IMR-90 (cell line): ENCODE measurements at regions not wholly inside any gene's neighbourhood (a gene's known extent, or its start where the extent isn't known, plus 50 kb on each side); places are given as distances from the start of the nearest gene placed in this dataset.

Source experiments
- ATAC-seq: fragments of 200-7000 bp; cut with Tn5 transposase; 2 replicates; pipeline ENCODE4 v1.9.1; 2020; ENCODE audit warnings: low read depth, mild to moderate bottlenecking, moderate library complexity
- BruUV-seq: library from RNA; stranded (reverse); fragments of 400-500 nt; replicated peaks from 2 replicates; lab custom pipeline; 2021; lab: Mats Ljungman, UMichigan
- CTCF ChIA-PET: fragments of 300-600 bp; formaldehyde crosslinking; extraction: SDS; loops from one replicate; lab custom pipeline; 2021; ENCODE audit warnings: antibody characterized with exemption; lab: Yijun Ruan, JAX
- POLR2A ChIA-PET: fragments of 300-600 bp; sonication (Branson Sonifier 250); formaldehyde crosslinking; loops from one replicate; lab custom pipeline; 2022; ENCODE audit warnings: antibody characterized with exemption; ENCODE audit not compliant: unreplicated experiment; lab: Charles Lee
- DNase-seq: peaks from one replicate; pipeline ENCODE4 v3.0.0; 2013
- H2AFZ ChIP-seq: replicated peaks from 2 replicates; pipeline ENCODE3; 2013; ENCODE audit warnings: low read length, mild to moderate bottlenecking; ENCODE audit not compliant: poor library complexity
- H2AK5ac ChIP-seq: 2 replicates; pipeline ENCODE4 v1.6.1; 2013; ENCODE audit warnings: low read depth, low read length, inconsistent platforms
- H2AK9ac ChIP-seq: replicated peaks from 2 replicates; pipeline ENCODE3; 2013; ENCODE audit warnings: mild to moderate bottlenecking, low read depth, low read length, moderate library complexity; ENCODE audit not compliant: poor library complexity
- H2BK120ac ChIP-seq: 2 replicates; pipeline ENCODE4 v1.6.1; 2013; ENCODE audit warnings: low read depth, low read length, inconsistent platforms
- H2BK15ac ChIP-seq: 3 replicates; pipeline ENCODE4 v1.6.1; 2013; ENCODE audit warnings: low read depth, low read length, inconsistent platforms
- H2BK20ac ChIP-seq: 2 replicates; pipeline ENCODE4 v1.6.1; 2013; ENCODE audit warnings: low read depth, mild to moderate bottlenecking, inconsistent platforms, low read length, moderate library complexity
- H2BK5ac ChIP-seq: 2 replicates; pipeline ENCODE4 v1.6.1; 2013; ENCODE audit warnings: mild to moderate bottlenecking, low read depth, low read length, inconsistent platforms; ENCODE audit not compliant: poor library complexity, severe bottlenecking
- H3K14ac ChIP-seq: replicated peaks from 2 replicates; pipeline ENCODE4 v1.6.1; 2013; ENCODE audit warnings: low read depth, low read length, inconsistent platforms
- H3K18ac ChIP-seq: 2 replicates; pipeline ENCODE4 v1.6.1; 2013; ENCODE audit warnings: low read depth, low read length, control low read depth
- H3K23ac ChIP-seq: 2 replicates; pipeline ENCODE4 v1.6.1; 2013; ENCODE audit warnings: low read depth, low read length, inconsistent platforms
- H3K27ac ChIP-seq: 2 replicates; pipeline ENCODE4 v1.5.1; 2013; ENCODE audit warnings: mild to moderate bottlenecking, control low read depth, low read length; ENCODE audit not compliant: insufficient read depth
- H3K27me3 ChIP-seq: 2 replicates; pipeline ENCODE4 v1.6.1; 2013; ENCODE audit warnings: low read length; ENCODE audit not compliant: control insufficient read depth, insufficient read depth
- H3K36me3 ChIP-seq: 2 replicates; pipeline ENCODE4 v1.6.1; 2013; ENCODE audit warnings: low read length, mixed read lengths; ENCODE audit not compliant: control insufficient read depth, insufficient read depth
- H3K4ac ChIP-seq: 2 replicates; pipeline ENCODE4 v1.6.1; 2013; ENCODE audit warnings: low read depth, low read length, inconsistent platforms
- H3K4me1 ChIP-seq: 2 replicates; pipeline ENCODE4 v1.6.1; 2013; ENCODE audit warnings: low read length, mixed read lengths; ENCODE audit not compliant: control insufficient read depth, insufficient read depth
- H3K4me2 ChIP-seq: 2 replicates; pipeline ENCODE4 v1.6.1; 2013; ENCODE audit warnings: low read depth, mild to moderate bottlenecking, control low read depth, low read length, moderate library complexity
- H3K4me3 ChIP-seq: 2 replicates; pipeline ENCODE4 v1.5.1; 2013; ENCODE audit warnings: low read depth, mild to moderate bottlenecking, control low read depth, low read length, moderate library complexity; ENCODE audit not compliant: insufficient read depth
- H3K56ac ChIP-seq: 2 replicates; pipeline ENCODE4 v1.6.1; 2013; ENCODE audit warnings: low read length, inconsistent platforms; ENCODE audit not compliant: insufficient read depth; ENCODE audit errors: extremely low read depth
- H3K79me1 ChIP-seq, 2 experiments: 2 replicates each; pipeline ENCODE4 v1.6.1; 2013; ENCODE audit warnings: low read length in 2 of 2, inconsistent platforms in 1 of 2, low read depth in 1 of 2
- H3K9ac ChIP-seq: 2 replicates; pipeline ENCODE4 v1.6.1; 2013; ENCODE audit warnings: low read depth, low read length, control low read depth
- H3K9me1 ChIP-seq: 2 replicates; pipeline ENCODE4 v1.6.1; 2013; ENCODE audit warnings: low read length, inconsistent platforms; ENCODE audit not compliant: insufficient read depth
- H3K9me3 ChIP-seq: 2 replicates; pipeline ENCODE4 v1.6.1; 2013; ENCODE audit warnings: low read length; ENCODE audit not compliant: control insufficient read depth, insufficient read depth
- H4K20me1 ChIP-seq: 2 replicates; pipeline ENCODE4 v1.6.1; 2013; ENCODE audit warnings: low read length, inconsistent platforms; ENCODE audit not compliant: insufficient read depth
- H4K5ac ChIP-seq: 2 replicates; pipeline ENCODE4 v1.6.1; 2013; ENCODE audit warnings: mild to moderate bottlenecking, low read depth, low read length, control low read depth
- H4K8ac ChIP-seq, 2 experiments: 2 replicates each; pipeline ENCODE4 v1.6.1; 2013; ENCODE audit warnings: low read depth in 2 of 2, low read length in 2 of 2, control low read depth in 1 of 2, inconsistent platforms in 1 of 2
- H4K91ac ChIP-seq: 2 replicates; pipeline ENCODE4 v1.6.1; 2013; ENCODE audit warnings: low read depth, low read length, inconsistent platforms; ENCODE audit not compliant: insufficient read depth
- BHLHE40 ChIP-seq: fragments of 150-350 bp; IDR thresholded peaks from 2 replicates; pipeline ENCODE4 v1.6.1; 2016; ENCODE audit warnings: mild to moderate bottlenecking, low read depth, low read length
- CEBPB ChIP-seq: IDR thresholded peaks from 2 replicates; pipeline ENCODE4 v1.6.1; 2012; ENCODE audit warnings: low read depth, low read length, improper control_type of control experiment
- CTCF ChIP-seq: conservative IDR thresholded peaks from 2 replicates; pipeline ENCODE4 v1.5.1; 2012; ENCODE audit warnings: mild to moderate bottlenecking, low read depth, low read length, improper control_type of control experiment
- ELK1 ChIP-seq: fragments of 150-350 bp; IDR thresholded peaks from 2 replicates; pipeline ENCODE4 v1.6.1; 2016; ENCODE audit warnings: low read depth, mild to moderate bottlenecking, low read length, moderate library complexity, borderline replicate concordance
- FOS ChIP-seq: fragments of 150-350 bp; IDR thresholded peaks from 2 replicates; pipeline ENCODE4 v1.6.1; 2016; ENCODE audit warnings: low read depth, low read length
- MAFK ChIP-seq: IDR thresholded peaks from 2 replicates; pipeline ENCODE4 v1.6.1; 2012; ENCODE audit warnings: low read depth, low read length, improper control_type of control experiment
- MAZ ChIP-seq: IDR thresholded peaks from 2 replicates; pipeline ENCODE4 v1.6.1; 2012; ENCODE audit warnings: low read depth, mild to moderate bottlenecking, low read length, improper control_type of control experiment, moderate library complexity, borderline replicate concordance
- MXI1 ChIP-seq: IDR thresholded peaks from 2 replicates; pipeline ENCODE4 v1.6.1; 2012; ENCODE audit warnings: low read depth, mild to moderate bottlenecking, low read length, moderate library complexity, borderline replicate concordance
- NFE2L2 ChIP-seq: fragments of 150-350 bp; IDR thresholded peaks from 2 replicates; pipeline ENCODE4 v1.6.1; 2016; ENCODE audit warnings: low read depth, mild to moderate bottlenecking, low read length
- POLR2A ChIP-seq: IDR thresholded peaks from 2 replicates; pipeline ENCODE4 v1.6.1; 2012; ENCODE audit warnings: mild to moderate bottlenecking, low read depth, low read length
- RAD21 ChIP-seq: IDR thresholded peaks from 2 replicates; pipeline ENCODE4 v1.6.1; 2012; ENCODE audit warnings: low read length, improper control_type of control experiment
- RCOR1 ChIP-seq: IDR thresholded peaks from 2 replicates; pipeline ENCODE4 v1.6.1; 2012; ENCODE audit warnings: mild to moderate bottlenecking, low read length, improper control_type of control experiment; ENCODE audit not compliant: insufficient replicate concordance
- RFX5 ChIP-seq: IDR thresholded peaks from 2 replicates; pipeline ENCODE4 v1.8.0; 2012; ENCODE audit warnings: low read depth, mild to moderate bottlenecking, low read length, moderate library complexity
- SMC3 ChIP-seq: fragments of 150-350 bp; IDR thresholded peaks from 2 replicates; pipeline ENCODE4 v1.6.1; 2016; ENCODE audit warnings: low read depth, mild to moderate bottlenecking, antibody characterized with exemption, low read length, moderate library complexity
- USF2 ChIP-seq: fragments of 150-350 bp; IDR thresholded peaks from 2 replicates; pipeline ENCODE4 v1.6.1; 2017; ENCODE audit warnings: mild to moderate bottlenecking, antibody characterized with exemption, low read length, low read depth
- WGBS, 2 experiments: methylation state at CpG; one replicate each; pipeline versions ENCODE4 v1.1.5 to v1.1.7; 2013; ENCODE audit warnings: missing lambda C conversion rate in 2 of 2; ENCODE audit not compliant: insufficient read length in 1 of 2; ENCODE audit errors: extremely low coverage in 2 of 2; 5-methylcytosine and 5-hydroxymethylcytosine counted together
- dilution Hi-C: fragments of 300-500 bp; cut with HindIII; formaldehyde crosslinking; loops from one replicate; pipeline ENCODE4 v1.14.3; 2018; ENCODE audit warnings: low sequenced_read_pairs; ENCODE audit not compliant: unreplicated experiment
- in situ Hi-C: fragments of 300-500 bp; cut with MboI; formaldehyde crosslinking; loops from 3 replicates; pipeline ENCODE4 v1.14.3; 2019; ENCODE audit warnings: low sequenced_read_pairs, inconsistent platforms, mixed read lengths
- intact Hi-C: fragments of 100-400 bp; cut with micrococcal nuclease; formaldehyde crosslinking; loops from 2 replicates; pipeline ENCODE4 v1.10.0; 2022

- dilution Hi-C loops (no loop called here), in situ Hi-C loops (no loop called here), intact Hi-C loops (no loop called here)
- Histone ChIP-seq H3K27me3 (no peaks in the 10 kb centered on the region), H3K27ac (no peak overlapping the region), H2BK20ac (no peak overlapping the region), H4K8ac (no peak overlapping the region), H2BK5ac (no peak overlapping the region), H3K4me3 (no peak overlapping the region), H3K4me1 (no peaks in the 10 kb centered on the region), H4K91ac (no peak overlapping the region), H3K9ac (no peak overlapping the region), H3K4ac (no peak overlapping the region), H3K9me1 (no peaks in the 10 kb centered on the region), H2AFZ (no peak overlapping the region), H3K79me1 (no peaks in the 10 kb centered on the region), H3K9me3 (peaks cover 5% of the 10 kb centered on the region; the same call in 1 of the 2 replicates), H3K56ac (no peak overlapping the region), H3K18ac (no peak overlapping the region), H2AK9ac (no peak overlapping the region), H3K14ac (no peak overlapping the region), H4K20me1 (no peaks in the 10 kb centered on the region), H3K23ac (no peak overlapping the region), H4K5ac (no peak overlapping the region), H2BK15ac (no peak overlapping the region), H2BK120ac (no peak overlapping the region), H2AK5ac (no peak overlapping the region), H3K4me2 (no peak overlapping the region), H3K36me3 (no peaks in the 10 kb centered on the region)
- no TSS peak for BruUV-seq
- ATAC-seq (no peak), DNase-seq (no peak)
- WGBS, 2 experiments: no CpG with 5 or more reads among the region's 8 CpGs
- ChIA-PET CTCF (no interaction called here), POLR2A (no interaction called here)
- TF ChIP-seq RFX5 (no peak), MXI1 (no peak), MAZ (no peak), NFE2L2 (no peak), POLR2A (no peak), ELK1 (no peak), RAD21 (no peak), CTCF (no peak), SMC3 (no peak), BHLHE40 (no peak), MAFK (no peak), FOS (no peak), RCOR1 (no peak), USF2 (no peak), CEBPB (no peak)
Observed at GRCh38 chr2:208945719-208946256, 478.1 kb upstream of the MAP2 start.
